ENCODE measurements at regions not wholly inside any gene's neighbourhood (a gene's known extent, or its start where the extent isn't known, plus 50 kb on each side); places are given as distances from the start of the nearest gene placed in this dataset.
"Not testable (repeated sequence)": the region's sequence is repeated elsewhere in the genome, so short reads cannot be mapped to it uniquely, and the experiment has no call there.

- no peak overlapping the region for H3K4me3 ChIP-seq (ENCODE audit: low read depth in 1 of 2, low read length in 2 of 2)
- no peaks in the 10 kb centered on the region for H3K36me3 ChIP-seq (ENCODE audit: insufficient read depth, low read length)
- no peaks in the 10 kb centered on the region for H3K9me3 ChIP-seq (ENCODE audit: low read length)
- H3K4me1 ChIP-seq (ENCODE audit: insufficient read depth, low read length): peaks cover 21% of the 10 kb centered on the region
- H3K27me3 ChIP-seq (ENCODE audit: control insufficient read depth in 1 of 2, insufficient read depth in 2 of 2, low read length in 2 of 2): no peaks in the 10 kb centered on the region
- H3K27ac ChIP-seq (ENCODE audit: low read depth, low read length): no peak overlapping the region
- H3K9ac ChIP-seq (ENCODE audit: low read length): no peak overlapping the region
These were observed 120.2 kb upstream of the DAB2 start for GRCh38 chr5:39544941-39545340.

DNA sequence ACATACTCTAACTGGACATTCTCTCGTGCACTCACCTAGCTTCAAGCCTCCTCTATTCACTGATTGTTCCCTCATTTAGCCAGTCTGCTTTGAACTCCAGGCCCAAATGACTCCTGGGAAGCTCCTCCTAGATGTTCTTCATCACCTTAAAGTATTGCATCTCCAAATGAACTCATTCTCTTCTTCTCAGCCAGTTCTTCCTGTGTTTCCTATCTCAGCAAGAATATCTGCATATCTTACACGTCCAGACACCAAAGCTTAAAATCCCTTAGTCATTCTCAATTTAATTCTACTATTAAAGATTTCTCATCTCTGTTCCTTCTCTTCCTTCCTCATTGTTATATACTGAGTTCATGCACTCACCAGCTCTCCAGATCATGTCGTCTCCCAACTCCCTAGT lies 118.6 kb upstream of the DAB2 start:
- no peaks in the 10 kb centered on the region for H3K27me3 ChIP-seq (ENCODE audit: control insufficient read depth in 1 of 2, insufficient read depth in 2 of 2, low read length in 2 of 2)
- H3K36me3 ChIP-seq (ENCODE audit: insufficient read depth, low read length): no peaks in the 10 kb centered on the region
- H3K27ac ChIP-seq (ENCODE audit: low read depth, low read length): no peak overlapping the region
- H3K4me1 ChIP-seq (ENCODE audit: insufficient read depth, low read length): peaks cover 21% of the 10 kb centered on the region
- H3K9me3 ChIP-seq (ENCODE audit: low read length): no peaks in the 10 kb centered on the region
- no peak overlapping the region for H3K4me3 ChIP-seq (ENCODE audit: low read depth in 1 of 2, low read length in 2 of 2)
- H3K9ac ChIP-seq (ENCODE audit: low read length): no peak overlapping the region

GRCh38 chr5:39542511-39543285 lies 117.9 kb upstream of the DAB2 start:
- Histone ChIP-seq H3K27me3 (ENCODE audit: control insufficient read depth in 1 of 2, insufficient read depth in 2 of 2, low read length in 2 of 2) (no peaks in the 10 kb centered on the region), H3K9ac (ENCODE audit: low read length) (no peak overlapping the region)

GRCh38 chr5:39541920-39542319 lies 117.1 kb upstream of the DAB2 start:
- Histone ChIP-seq H3K27ac (ENCODE audit: low read depth, low read length) (no peak overlapping the region), H3K4me1 (ENCODE audit: insufficient read depth, low read length) (peaks cover 14% of the 10 kb centered on the region), H3K9me3 (ENCODE audit: low read length) (no peaks in the 10 kb centered on the region), H3K27me3 (ENCODE audit: control insufficient read depth in 1 of 2, insufficient read depth in 2 of 2, low read length in 2 of 2) (no peaks in the 10 kb centered on the region), H3K4me3 (ENCODE audit: low read depth in 1 of 2, low read length in 2 of 2) (no peak overlapping the region), H3K36me3 (ENCODE audit: insufficient read depth, low read length) (no peaks in the 10 kb centered on the region), H3K9ac (ENCODE audit: low read length) (no peak overlapping the region)

More at GRCh38 chr5:39542511-39543285, 117.9 kb upstream of the DAB2 start:
- H3K4me1 ChIP-seq (ENCODE audit: insufficient read depth, low read length): peaks cover 15% of the 10 kb centered on the region
- no peak overlapping the region for H3K27ac ChIP-seq (ENCODE audit: low read depth, low read length)
- H3K4me3 ChIP-seq (ENCODE audit: low read depth in 1 of 2, low read length in 2 of 2): no peak overlapping the region
- H3K36me3 ChIP-seq (ENCODE audit: insufficient read depth, low read length): no peaks in the 10 kb centered on the region
- no peaks in the 10 kb centered on the region for H3K9me3 ChIP-seq (ENCODE audit: low read length)

- Histone ChIP-seq H3K36me3 (ENCODE audit: insufficient read depth, low read length) (no peaks in the 10 kb centered on the region), H3K4me3 (ENCODE audit: low read depth in 1 of 2, low read length in 2 of 2) (no peak overlapping the region), H3K4me1 (ENCODE audit: insufficient read depth, low read length) (peaks cover 7% of the 10 kb centered on the region), H3K27me3 (ENCODE audit: control insufficient read depth in 1 of 2, insufficient read depth in 2 of 2, low read length in 2 of 2) (no peaks in the 10 kb centered on the region), H3K9ac (ENCODE audit: low read length) (no peak overlapping the region), H3K27ac (ENCODE audit: low read depth, low read length) (no peak overlapping the region), H3K9me3 (ENCODE audit: low read length) (no peaks in the 10 kb centered on the region)
These were observed 114.7 kb upstream of the DAB2 start for GRCh38 chr5:39539470-39539869.

- H3K27me3 ChIP-seq (ENCODE audit: control insufficient read depth in 1 of 2, insufficient read depth in 2 of 2, low read length in 2 of 2): no peaks in the 10 kb centered on the region
- no peak overlapping the region for H3K27ac ChIP-seq (ENCODE audit: low read depth, low read length)
- peaks cover 15% of the 10 kb centered on the region for H3K4me1 ChIP-seq (ENCODE audit: insufficient read depth, low read length)
- H3K9ac ChIP-seq (ENCODE audit: low read length): no peak overlapping the region
- H3K4me3 ChIP-seq (ENCODE audit: low read depth in 1 of 2, low read length in 2 of 2): no peak overlapping the region
- no peaks in the 10 kb centered on the region for H3K9me3 ChIP-seq (ENCODE audit: low read length)
- no peaks in the 10 kb centered on the region for H3K36me3 ChIP-seq (ENCODE audit: insufficient read depth, low read length)
These were observed 109.9 kb upstream of the DAB2 start for GRCh38 chr5:39534690-39535089.

GRCh38 chr5:39533749-39534148 lies 109.0 kb upstream of the DAB2 start:
- no peaks in the 10 kb centered on the region for H3K36me3 ChIP-seq (ENCODE audit: insufficient read depth, low read length)
- peaks cover 15% of the 10 kb centered on the region for H3K4me1 ChIP-seq (ENCODE audit: insufficient read depth, low read length)
- no peak overlapping the region for H3K9ac ChIP-seq (ENCODE audit: low read length)
- H3K4me3 ChIP-seq (ENCODE audit: low read depth in 1 of 2, low read length in 2 of 2): no peak overlapping the region
- no peaks in the 10 kb centered on the region for H3K27me3 ChIP-seq (ENCODE audit: control insufficient read depth in 1 of 2, insufficient read depth in 2 of 2, low read length in 2 of 2)
- H3K27ac ChIP-seq (ENCODE audit: low read depth, low read length): no peak overlapping the region
- no peaks in the 10 kb centered on the region for H3K9me3 ChIP-seq (ENCODE audit: low read length)

GRCh38 chr5:39532511-39532910 lies 107.7 kb upstream of the DAB2 start:
- Histone ChIP-seq H3K4me3 (ENCODE audit: low read depth in 1 of 2, low read length in 2 of 2) (no peak overlapping the region), H3K27ac (ENCODE audit: low read depth, low read length) (no peak overlapping the region), H3K4me1 (ENCODE audit: insufficient read depth, low read length) (peaks cover 15% of the 10 kb centered on the region)

GRCh38 chr5:39531306-39531705 lies 106.5 kb upstream of the DAB2 start:
- H3K36me3 ChIP-seq (ENCODE audit: insufficient read depth, low read length): no peaks in the 10 kb centered on the region
- no peak overlapping the region for H3K4me3 ChIP-seq (ENCODE audit: low read depth in 1 of 2, low read length in 2 of 2)
- H3K9ac ChIP-seq (ENCODE audit: low read length): no peak overlapping the region
- H3K27me3 ChIP-seq (ENCODE audit: control insufficient read depth in 1 of 2, insufficient read depth in 2 of 2, low read length in 2 of 2): no peaks in the 10 kb centered on the region
- H3K4me1 ChIP-seq (ENCODE audit: insufficient read depth, low read length): peaks cover 15% of the 10 kb centered on the region
- H3K27ac ChIP-seq (ENCODE audit: low read depth, low read length): no peak overlapping the region
- H3K9me3 ChIP-seq (ENCODE audit: low read length): no peaks in the 10 kb centered on the region

More at GRCh38 chr5:39532511-39532910, 107.7 kb upstream of the DAB2 start:
- Histone ChIP-seq H3K27me3 (ENCODE audit: control insufficient read depth in 1 of 2, insufficient read depth in 2 of 2, low read length in 2 of 2) (no peaks in the 10 kb centered on the region), H3K9me3 (ENCODE audit: low read length) (no peaks in the 10 kb centered on the region), H3K36me3 (ENCODE audit: insufficient read depth, low read length) (no peaks in the 10 kb centered on the region), H3K9ac (ENCODE audit: low read length) (no peak overlapping the region)

- Histone ChIP-seq H3K27ac (ENCODE audit: low read depth, low read length) (no peak overlapping the region), H3K9ac (ENCODE audit: low read length) (no peak overlapping the region)
These were observed 102.2 kb upstream of the DAB2 start for GRCh38 chr5:39526914-39527477.

GRCh38 chr5:39525781-39526180 lies 101.0 kb upstream of the DAB2 start:
- H3K9me3 ChIP-seq (ENCODE audit: low read length); H3K27ac ChIP-seq (ENCODE audit: low read depth, low read length); H3K27me3 ChIP-seq (ENCODE audit: control insufficient read depth in 1 of 2, insufficient read depth in 2 of 2, low read length in 2 of 2); H3K9ac ChIP-seq (ENCODE audit: low read length); H3K4me3 ChIP-seq (ENCODE audit: low read depth in 1 of 2, low read length in 2 of 2); H3K36me3 ChIP-seq (ENCODE audit: insufficient read depth, low read length); H3K4me1 ChIP-seq (ENCODE audit: insufficient read depth, low read length): not testable (repeated sequence)

More at GRCh38 chr5:39526914-39527477, 102.2 kb upstream of the DAB2 start:
- Histone ChIP-seq H3K36me3 (ENCODE audit: insufficient read depth, low read length) (no peaks in the 10 kb centered on the region), H3K4me1 (ENCODE audit: insufficient read depth, low read length) (no peaks in the 10 kb centered on the region), H3K27me3 (ENCODE audit: control insufficient read depth in 1 of 2, insufficient read depth in 2 of 2, low read length in 2 of 2) (no peaks in the 10 kb centered on the region), H3K9me3 (ENCODE audit: low read length) (no peaks in the 10 kb centered on the region), H3K4me3 (ENCODE audit: low read depth in 1 of 2, low read length in 2 of 2) (no peak overlapping the region)

GRCh38 chr5:39525271-39525670 lies 100.5 kb upstream of the DAB2 start:
- H3K36me3 ChIP-seq (ENCODE audit: insufficient read depth, low read length): no peaks in the 10 kb centered on the region
- H3K27me3 ChIP-seq (ENCODE audit: control insufficient read depth in 1 of 2, insufficient read depth in 2 of 2, low read length in 2 of 2): no peaks in the 10 kb centered on the region
- no peak overlapping the region for H3K27ac ChIP-seq (ENCODE audit: low read depth, low read length)
- H3K9ac ChIP-seq (ENCODE audit: low read length): no peak overlapping the region
- H3K4me3 ChIP-seq (ENCODE audit: low read depth in 1 of 2, low read length in 2 of 2): no peak overlapping the region
- no peaks in the 10 kb centered on the region for H3K9me3 ChIP-seq (ENCODE audit: low read length)
- H3K4me1 ChIP-seq (ENCODE audit: insufficient read depth, low read length): no peaks in the 10 kb centered on the region
